ENCODE measurements at regions not wholly inside any gene's neighbourhood (a gene's known extent, or its start where the extent isn't known, plus 50 kb on each side); places are given as distances from the start of the nearest gene placed in this dataset.

- DNase-seq, result no peak
Measured at GRCh38 chr12:25058012-25058411, 109.1 kb upstream of the BCAT1 start.

DNA sequence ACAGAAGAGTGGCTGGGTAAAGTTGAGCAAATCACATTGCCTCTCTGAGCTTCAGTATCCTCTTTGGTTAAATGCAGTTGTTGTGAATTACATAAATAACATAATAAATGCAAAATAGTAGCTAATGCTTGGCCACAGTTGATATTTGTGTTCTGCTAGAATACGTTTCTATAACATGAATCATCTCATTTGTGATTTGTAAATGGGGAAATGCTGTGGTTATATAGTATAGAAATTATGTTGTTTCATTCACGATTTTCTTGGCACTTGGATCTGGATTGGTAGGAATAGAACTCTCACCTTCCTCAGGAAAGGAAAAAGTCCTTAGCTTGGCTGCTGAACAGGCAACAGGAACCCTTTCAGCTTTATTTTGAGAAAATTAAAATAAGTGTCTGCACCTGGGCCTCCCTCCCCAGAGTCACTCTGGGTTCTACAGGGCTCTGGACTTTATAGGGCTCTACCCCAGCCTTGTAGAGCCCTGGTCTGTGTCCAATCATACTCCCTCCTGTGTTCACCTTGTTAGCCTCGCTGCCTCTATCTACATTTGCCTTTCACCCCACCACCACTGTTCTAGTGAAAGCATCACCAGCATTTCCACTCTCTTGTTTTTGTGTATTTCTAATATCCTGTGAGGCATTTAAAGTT is 107.7 kb upstream of the BCAT1 start:
- no peak for DNase-seq

DNA sequence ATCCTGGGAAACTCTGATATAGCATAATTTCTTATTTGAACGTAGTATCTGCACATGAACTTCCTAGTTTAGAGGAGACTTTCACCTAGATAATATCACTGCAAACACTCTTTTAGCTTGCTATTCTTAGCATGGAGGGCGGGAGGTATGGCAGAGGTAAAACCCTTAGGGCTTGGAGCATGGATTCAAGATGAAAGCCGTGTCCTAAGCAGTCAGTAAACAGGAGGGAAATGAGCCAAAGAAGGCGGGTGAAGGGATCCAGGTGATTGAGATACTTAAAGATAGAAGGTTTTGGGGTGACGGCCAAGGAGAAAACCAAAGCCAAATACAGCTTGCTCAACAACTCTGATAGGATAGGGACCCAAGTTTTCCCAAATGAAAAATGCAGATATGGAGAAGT is 107.1 kb upstream of the BCAT1 start:
- DNase-seq, result no peak

DNA sequence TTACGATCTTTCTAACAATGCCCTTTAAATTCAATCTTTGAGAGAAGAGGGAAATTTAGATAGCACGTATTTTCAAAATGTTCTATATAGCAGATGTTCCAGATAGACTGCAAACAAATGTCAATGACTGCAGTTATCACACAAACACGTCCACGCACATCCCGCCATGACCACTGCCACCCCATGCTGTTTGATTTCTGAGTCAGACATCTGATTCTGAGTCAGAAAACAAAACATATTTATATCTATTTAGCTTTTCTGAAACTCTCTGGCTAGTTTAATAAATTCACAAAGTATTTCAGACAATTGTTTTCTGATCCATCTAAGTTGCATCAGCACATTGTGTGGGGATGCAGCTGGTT is 105.9 kb upstream of the BCAT1 start:
- peak; percentile 55 for DNase-seq

- DNase-seq, result no peak
Measured at GRCh38 chr12:25054076-25054782, 105.3 kb upstream of the BCAT1 start.

GRCh38 chr12:25052914-25053211 is 104.0 kb upstream of the BCAT1 start:
- no peak for DNase-seq

GRCh38 chr12:25052196-25052913 is 103.5 kb upstream of the BCAT1 start:
- DNase-seq, result no peak

GRCh38 chr12:25051656-25052195 is 102.8 kb upstream of the BCAT1 start:
- no peak for DNase-seq

- DNase-seq, result no peak
Measured at GRCh38 chr12:25051171-25051570, 102.3 kb upstream of the BCAT1 start.

GRCh38 chr12:25045869-25046268 is 97.0 kb upstream of the BCAT1 start:
- no peak for DNase-seq

DNA sequence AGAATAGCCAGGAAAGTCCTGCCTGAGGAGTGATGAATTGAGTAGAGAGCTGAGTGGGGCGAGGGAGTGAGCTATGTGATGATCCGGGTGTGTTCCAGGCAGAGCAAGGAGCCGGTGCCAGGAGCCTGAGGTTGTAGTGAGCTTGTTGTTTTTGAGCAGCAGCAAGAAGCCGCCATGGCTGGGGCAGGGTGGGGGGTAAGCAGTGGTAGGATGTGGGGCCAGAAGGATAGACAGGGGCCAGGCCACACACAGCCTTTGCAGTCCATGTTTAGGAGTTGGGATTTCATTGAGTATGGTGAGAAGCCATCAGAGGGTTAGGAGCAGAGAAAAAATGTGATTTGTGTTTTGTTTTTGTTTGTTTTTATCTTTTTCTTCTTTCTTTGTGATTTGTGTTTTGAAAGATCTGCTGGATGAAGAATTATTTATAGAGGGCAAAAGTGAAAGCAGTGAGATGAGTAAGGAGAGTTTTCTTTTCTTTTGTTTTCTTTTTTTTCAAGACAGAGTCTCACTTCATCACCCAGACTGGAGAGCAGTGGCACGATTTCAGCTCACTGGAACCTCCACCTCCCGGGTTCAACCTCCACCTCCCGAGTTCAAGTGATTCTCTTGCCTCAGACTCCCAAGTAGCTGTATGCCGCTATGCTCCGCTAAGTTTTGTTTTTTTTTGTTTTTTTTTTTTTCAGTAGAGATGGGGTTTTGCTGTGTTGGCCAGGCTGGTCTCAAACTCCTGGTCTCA is 92.3 kb upstream of the BCAT1 start:
- DNase-seq, result no peak

GRCh38 chr12:25040593-25040992 is 91.7 kb upstream of the BCAT1 start:
- DNase-seq, result no peak

DNA sequence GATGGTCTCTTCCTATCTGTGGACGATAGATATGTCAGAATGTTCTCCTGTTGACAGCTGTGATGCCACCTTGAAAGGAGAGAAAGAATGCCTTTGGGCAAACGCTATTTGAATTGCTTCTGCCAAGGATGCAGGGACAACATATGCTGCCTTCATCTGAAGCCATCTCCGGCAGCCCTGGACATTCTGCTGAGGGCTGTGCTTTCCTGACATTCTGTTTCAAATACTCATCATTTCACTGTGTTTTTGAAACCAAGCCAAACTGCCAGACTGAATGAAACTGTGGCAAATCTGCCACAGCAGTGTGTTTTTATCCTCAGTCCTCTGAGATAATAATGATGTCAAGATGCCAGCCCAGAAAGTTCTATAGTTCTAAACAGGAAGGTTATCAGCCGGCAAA is 85.8 kb upstream of the BCAT1 start:
- DNase-seq, result peak; percentile 36

- DNase-seq, result no peak
Measured at GRCh38 chr12:25025951-25026490, 77.1 kb upstream of the BCAT1 start.

- no peak for DNase-seq
Measured at GRCh38 chr12:25025260-25025659, 76.4 kb upstream of the BCAT1 start.

DNA sequence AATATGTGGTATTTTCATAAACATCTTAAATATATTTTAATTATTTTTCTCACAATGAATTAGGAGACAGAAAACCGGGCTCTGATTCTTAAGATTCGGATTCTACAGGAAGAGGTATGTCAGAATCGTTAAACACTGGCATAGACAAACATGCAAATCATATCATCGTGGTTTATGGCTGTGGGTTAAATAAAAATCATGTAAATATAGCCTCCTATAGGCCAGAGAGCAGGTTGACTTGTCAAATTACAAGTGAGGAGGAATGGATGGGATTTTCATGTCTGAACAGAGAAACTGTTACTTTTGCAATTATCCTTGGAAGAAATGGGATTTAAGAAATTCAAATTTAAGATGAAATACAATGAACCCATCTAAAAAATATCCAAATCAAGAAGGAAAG is 74.9 kb upstream of the BCAT1 start:
- no peak for DNase-seq

- no peak for DNase-seq
Measured at GRCh38 chr12:25020621-25021243, 71.8 kb upstream of the BCAT1 start.

DNA sequence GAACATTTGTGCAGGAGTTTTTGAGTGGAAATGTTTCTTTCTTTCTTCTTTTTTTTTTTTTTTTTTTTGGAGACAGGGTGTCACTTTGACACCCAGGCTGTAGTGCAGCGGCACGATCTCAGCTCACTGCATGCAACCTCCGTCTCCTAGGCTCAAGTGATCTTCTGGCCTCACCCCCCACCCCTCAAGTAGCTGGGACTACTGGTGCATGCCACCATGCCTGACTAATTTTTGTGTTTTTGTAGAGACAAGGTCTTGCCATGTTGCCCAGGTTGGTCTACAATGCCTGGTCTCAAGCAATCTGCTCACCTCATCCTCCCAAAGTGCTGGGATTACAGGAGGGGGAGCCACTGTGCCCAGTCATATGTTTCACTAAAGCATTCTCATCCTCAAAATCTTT is 69.2 kb upstream of the BCAT1 start:
- DNase-seq, result no peak

DNA sequence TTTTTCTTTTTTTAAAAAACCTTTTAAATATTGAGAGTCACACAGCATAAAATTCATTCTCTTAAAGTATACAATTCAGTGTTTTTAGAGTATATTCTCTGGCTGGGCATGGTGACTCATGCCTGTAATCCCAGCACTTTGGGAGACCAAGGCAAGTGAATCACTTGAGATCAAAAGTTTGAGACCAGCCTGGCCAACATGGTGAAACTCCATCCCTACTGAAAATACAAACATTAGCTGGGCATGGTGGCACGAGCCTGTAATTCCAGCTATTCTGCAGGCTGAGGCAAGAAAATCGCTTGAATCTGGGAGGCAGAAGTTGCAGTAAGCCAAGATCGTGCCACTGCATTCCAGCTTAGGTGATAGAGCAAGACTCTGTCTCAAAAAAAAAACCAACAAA is 68.4 kb upstream of the BCAT1 start:
- DNase-seq, result peak; percentile 30

DNA sequence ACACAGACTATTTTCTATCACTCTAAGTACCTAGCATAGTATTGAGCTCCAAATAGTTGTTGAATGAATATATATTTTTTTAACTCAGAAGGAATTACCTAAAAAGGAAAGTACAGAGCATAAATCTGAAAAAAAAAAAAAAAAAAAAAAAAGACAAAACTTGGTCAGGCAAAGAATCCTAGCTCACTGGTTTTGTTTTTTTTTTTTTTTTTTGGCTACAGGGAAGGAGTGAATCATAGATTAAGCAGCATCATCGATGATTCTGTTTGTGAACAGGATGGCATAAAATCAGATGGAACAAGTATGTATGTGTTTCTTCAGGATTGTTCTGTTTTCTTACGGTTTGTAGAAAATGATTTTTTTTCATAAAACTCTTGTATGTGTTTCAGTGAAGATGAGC is 66.1 kb upstream of the BCAT1 start:
- DNase-seq, result peak; percentile 26

DNA sequence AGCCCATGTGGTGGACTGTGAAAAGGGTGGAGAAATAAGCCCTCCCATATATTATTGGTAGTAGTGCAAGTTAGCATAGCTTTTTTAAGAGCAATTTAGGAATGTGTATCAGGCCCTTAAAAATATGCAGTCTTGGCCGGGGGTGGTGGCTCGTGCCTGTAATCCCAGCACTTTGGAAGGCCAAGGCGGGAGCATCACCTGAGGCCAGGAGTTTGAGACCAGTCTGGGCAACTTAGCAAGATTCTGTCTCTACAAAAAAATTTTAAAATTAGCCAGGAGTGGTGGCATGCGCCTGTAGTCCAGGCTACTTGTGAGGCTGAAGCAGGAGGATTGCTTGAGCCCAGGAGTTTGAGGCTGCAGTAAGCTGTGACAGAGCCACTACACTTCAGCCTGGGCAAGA is 64.2 kb upstream of the BCAT1 start:
- no peak for DNase-seq

DNA sequence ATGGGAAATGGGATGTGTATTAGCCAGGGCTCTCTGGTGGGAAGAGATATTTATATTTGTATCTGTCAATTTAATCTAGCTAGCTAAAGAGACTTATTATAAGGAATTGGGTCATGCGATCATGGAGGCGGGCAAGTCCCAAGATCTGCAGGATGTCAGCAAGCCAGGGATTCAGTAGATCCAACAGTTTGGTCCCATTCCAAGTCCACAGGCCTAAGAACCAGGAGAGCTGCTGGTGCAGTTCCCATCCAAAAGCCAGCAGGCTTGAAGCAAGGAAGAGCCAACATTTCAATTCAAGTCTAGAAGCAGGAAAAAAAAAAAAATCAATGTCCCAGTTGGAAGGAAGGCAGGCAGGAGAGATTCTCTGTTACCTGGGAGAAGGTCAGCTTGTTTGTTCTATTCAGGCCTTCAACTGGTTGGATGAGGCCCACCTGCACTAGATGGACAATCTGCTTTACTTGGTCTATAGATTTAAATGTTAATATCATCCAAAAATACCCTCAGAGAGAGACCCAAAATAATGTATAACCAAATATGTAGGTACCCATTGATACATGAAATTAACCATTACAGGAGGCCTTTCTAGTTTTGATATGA is 60.7 kb upstream of the BCAT1 start:
- DNase-seq, result no peak

Data from EL (cell line).